Gastroesophageal sphincter (tissue), 4 donors: ENCODE measurements at regions not wholly inside any gene's neighbourhood (a gene's known extent, or its start where the extent isn't known, plus 50 kb on each side); places are given as distances from the start of the nearest gene placed in this dataset.

Experiments
- ATAC-seq: fragments of 150-250 bp; one replicate; pipeline ENCODE4 v1.9.1; 2016; ENCODE audit warnings: mild to moderate bottlenecking, moderate library complexity
- H3K27ac ChIP-seq, 4 donors: fragments of 200-600 bp; sonication (generic) in 3 of 4; 1 replicate in 3 of 4; 2 replicates in 1 of 4; pipeline ENCODE4 v1.5.1; 2016 to 2019
- H3K27me3 ChIP-seq: fragments of 200-600 bp; sonication (generic); one replicate; pipeline ENCODE4 v1.5.1; 2019
- H3K36me3 ChIP-seq, 2 donors: fragments of 200-600 bp; sonication (generic); one replicate each; pipeline ENCODE4 v1.5.1; 2019; ENCODE audit warnings: control low read depth in 1 of 2
- H3K4me1 ChIP-seq, 3 donors: fragments of 200-600 bp; sonication (generic); 1 replicate in 2 of 3; 2 replicates in 1 of 3; pipeline ENCODE4 v1.5.1; 2016 to 2019; ENCODE audit warnings: control low read depth in 2 of 3
- H3K4me3 ChIP-seq, 2 donors: fragments of 200-600 bp; sonication (generic); one replicate each; pipeline ENCODE4 v1.5.1; 2019; ENCODE audit warnings: mild to moderate bottlenecking in 1 of 2, moderate library complexity in 1 of 2
- H3K9me3 ChIP-seq, 3 donors: fragments of 200-600 bp; sonication (generic); one replicate each; pipeline ENCODE4 v1.5.1; 2017 to 2019; ENCODE audit warnings: control low read depth in 2 of 3
- EP300 ChIP-seq: sonication (generic); formaldehyde crosslinking; IDR thresholded peaks from one replicate; pipeline ENCODE4 v1.6.1; 2017; ENCODE audit warnings: antibody characterized with exemption, mild to moderate bottlenecking
- POLR2A ChIP-seq, 2 donors: fragments of 450-650 bp; IDR thresholded peaks; one replicate each; pipeline ENCODE4 v1.6.1; 2017; ENCODE audit warnings: antibody characterized with exemption in 2 of 2, mild to moderate bottlenecking in 2 of 2, moderate library complexity in 1 of 2
- POLR2AphosphoS5 ChIP-seq: sonication (generic); formaldehyde crosslinking; IDR thresholded peaks from one replicate; pipeline ENCODE4 v1.6.1; 2017; ENCODE audit warnings: antibody characterized with exemption
- WGBS, 2 donors: methylation state at CpG; one replicate each; pipeline ENCODE4 v1.1.5; 2018; ENCODE audit warnings: low coverage in 1 of 2; 5-methylcytosine and 5-hydroxymethylcytosine counted together
- TF ChIP-seq, protein P1 (sequence below), 4 experiments: fragments of 200-600 bp in 2 of 4; fragments of 450-650 bp in 2 of 4; sonication (generic) in 1 of 4; IDR thresholded peaks; one replicate each; pipeline ENCODE4 v1.5.1; 2017 to 2019; ENCODE audit warnings: antibody characterized with exemption in 4 of 4, mild to moderate bottlenecking in 2 of 4, moderate library complexity in 2 of 4

DNA sequence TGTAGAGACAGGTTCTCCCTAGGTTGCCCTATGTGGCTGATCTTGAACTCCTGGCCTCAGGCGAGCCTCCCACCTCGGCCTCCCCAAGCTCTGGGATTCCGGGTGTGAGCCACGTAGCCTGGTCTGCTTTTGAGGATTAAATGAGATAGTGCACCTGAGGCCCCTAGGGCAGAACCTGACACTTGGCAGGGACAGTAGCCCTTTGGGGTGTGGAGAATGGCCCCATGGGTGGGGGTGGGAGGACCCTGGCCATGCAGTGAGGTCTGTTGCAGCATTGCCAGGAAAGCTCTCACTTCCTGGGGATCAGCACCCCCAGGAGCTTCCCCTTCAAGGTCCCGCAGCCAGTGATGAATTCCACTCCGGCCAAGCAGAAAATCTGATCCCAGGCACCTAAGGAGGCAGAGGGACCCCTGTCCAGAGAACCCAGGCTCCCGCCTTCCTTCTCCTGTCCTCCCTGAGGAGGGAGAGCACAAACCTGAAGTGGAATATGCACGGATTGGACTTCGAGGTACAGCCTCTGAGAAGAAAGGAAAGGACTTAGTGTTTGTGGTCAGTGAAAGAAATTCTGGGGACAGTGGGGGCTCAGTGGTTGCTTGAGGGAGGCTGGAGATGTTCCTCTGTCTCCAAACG is 73.9 kb upstream of the UNC5A start:
- ATAC-seq: no peak

DNA sequence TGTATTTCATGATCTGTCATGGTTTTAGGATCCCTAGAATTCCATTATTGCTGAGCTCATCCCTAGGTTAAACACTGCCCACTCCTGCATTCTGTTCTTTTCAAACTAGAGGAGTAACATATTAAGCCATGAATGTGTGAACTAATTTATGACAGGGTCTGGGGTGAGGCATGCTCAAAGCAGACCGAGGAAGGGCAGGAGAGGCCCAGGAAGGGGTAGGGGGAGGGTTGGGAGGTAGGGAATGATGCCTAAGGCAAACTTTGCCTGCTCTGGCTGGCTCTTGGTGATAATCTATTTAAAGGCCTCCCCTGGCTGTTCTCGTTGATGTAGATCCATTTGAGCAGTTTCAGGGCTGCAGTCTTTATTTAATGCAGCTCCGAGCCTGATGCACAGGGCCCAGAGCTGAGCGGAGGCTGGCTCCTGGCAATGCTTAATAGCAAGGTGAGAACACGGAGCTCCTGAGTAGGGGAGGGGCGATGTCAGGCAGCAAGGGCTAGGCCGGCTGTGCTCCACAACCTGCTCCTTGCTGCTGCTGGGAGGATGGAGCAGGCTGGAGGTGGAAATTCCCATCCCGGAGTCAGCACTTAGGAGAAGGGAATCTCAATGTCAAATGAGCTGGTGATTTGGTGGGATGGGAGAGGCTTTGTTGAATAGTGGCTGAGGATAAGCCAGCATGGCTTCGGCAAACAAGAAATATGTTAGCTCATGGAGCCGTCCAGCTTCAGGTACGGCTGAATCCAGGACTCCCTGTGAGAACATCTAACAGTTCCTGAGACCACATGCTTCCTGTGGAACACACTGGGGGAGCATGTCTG is 73.2 kb upstream of the UNC5A start:
- Histone ChIP-seq H3K4me1 (no peaks in the 10 kb centered on the region), H3K9me3 (no peaks in the 10 kb centered on the region), H3K36me3 (no peaks in the 10 kb centered on the region), H3K27me3 (peaks cover 98% of the 10 kb centered on the region), H3K4me3 (no peak overlapping the region), H3K27ac (no peak overlapping the region)
- WGBS, 2 donors: 51 to 68% methylated on average over 5 of the region's 11 CpGs
- no peak for ATAC-seq
- TF ChIP-seq EP300 (no peak), POLR2AphosphoS5 (no peak), POLR2A (IDR thresholded peaks at IDR 0.05) (no peak)
- TF ChIP-seq, protein P1, sequence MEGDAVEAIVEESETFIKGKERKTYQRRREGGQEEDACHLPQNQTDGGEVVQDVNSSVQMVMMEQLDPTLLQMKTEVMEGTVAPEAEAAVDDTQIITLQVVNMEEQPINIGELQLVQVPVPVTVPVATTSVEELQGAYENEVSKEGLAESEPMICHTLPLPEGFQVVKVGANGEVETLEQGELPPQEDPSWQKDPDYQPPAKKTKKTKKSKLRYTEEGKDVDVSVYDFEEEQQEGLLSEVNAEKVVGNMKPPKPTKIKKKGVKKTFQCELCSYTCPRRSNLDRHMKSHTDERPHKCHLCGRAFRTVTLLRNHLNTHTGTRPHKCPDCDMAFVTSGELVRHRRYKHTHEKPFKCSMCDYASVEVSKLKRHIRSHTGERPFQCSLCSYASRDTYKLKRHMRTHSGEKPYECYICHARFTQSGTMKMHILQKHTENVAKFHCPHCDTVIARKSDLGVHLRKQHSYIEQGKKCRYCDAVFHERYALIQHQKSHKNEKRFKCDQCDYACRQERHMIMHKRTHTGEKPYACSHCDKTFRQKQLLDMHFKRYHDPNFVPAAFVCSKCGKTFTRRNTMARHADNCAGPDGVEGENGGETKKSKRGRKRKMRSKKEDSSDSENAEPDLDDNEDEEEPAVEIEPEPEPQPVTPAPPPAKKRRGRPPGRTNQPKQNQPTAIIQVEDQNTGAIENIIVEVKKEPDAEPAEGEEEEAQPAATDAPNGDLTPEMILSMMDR (IDR thresholded peaks at IDR 0.05): no peak

More for the DNA sequence above, 73.9 kb upstream of the UNC5A start:
- Histone ChIP-seq H3K27me3 (peaks cover 98% of the 10 kb centered on the region), H3K9me3 (no peaks in the 10 kb centered on the region), H3K4me1 (no peaks in the 10 kb centered on the region), H3K27ac (no peak overlapping the region), H3K36me3 (no peaks in the 10 kb centered on the region), H3K4me3 (no peak overlapping the region)
- TF ChIP-seq EP300: no peak
- TF ChIP-seq POLR2A (IDR thresholded peaks at IDR 0.05): no peak
- TF ChIP-seq, protein P1 (IDR thresholded peaks at IDR 0.05): no peak
- TF ChIP-seq POLR2AphosphoS5: no peak
- WGBS, 2 donors: 39 to 51% methylated on average over 3 to 4 of the region's 10 CpGs

DNA sequence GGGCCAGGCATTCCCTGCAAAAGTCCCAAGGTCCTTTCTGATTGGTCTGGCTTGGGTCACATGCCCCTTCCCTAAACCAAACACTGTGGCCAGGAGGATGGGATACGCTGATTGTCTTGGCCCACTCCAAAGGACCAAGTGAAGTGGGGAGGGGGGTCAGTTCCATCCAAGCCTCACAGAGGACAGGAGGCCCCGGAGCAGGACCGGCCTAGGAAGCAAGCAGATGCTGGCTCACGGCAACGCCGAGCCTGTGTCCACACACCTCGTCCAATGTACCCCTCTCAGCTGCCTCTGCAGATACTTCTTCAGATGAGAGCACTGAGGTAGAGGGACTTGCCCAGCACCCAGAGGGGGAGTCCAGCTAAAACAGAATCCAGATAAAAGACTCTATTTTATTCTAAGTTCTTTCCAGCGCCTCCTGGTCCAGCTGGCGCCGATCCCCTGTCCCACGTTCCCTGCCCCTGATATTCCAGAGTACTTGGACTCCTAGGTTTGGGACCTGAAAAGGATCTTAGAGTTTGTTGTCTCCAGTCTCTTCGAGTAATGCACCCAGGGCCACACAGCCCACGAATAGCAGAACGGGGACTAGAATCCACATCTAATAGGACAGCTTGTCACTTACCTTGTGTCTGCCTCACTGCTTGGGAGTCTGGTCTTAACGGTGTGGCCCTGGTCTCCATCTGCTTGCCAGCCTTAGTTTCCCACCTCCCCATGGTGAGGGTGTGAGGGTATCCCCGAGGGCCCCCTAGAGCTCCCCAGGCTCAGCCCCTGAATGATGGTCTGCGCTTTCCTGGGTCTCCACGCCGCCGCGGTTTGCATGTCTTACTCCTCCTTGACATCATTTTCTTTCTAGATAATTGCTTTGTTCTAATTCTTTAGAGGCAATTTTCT is 72.4 kb upstream of the UNC5A start:
- H3K4me3 ChIP-seq: no peak overlapping the region
- H3K4me1 ChIP-seq: peaks cover 0 to 1% (median 0%) of the 10 kb centered on the region in 3 donors
- H3K36me3 ChIP-seq: no peaks in the 10 kb centered on the region
- TF ChIP-seq POLR2A (IDR thresholded peaks at IDR 0.05) (no peak), EP300 (no peak)
- H3K27ac ChIP-seq: no peak overlapping the region
- H3K27me3 ChIP-seq: peaks cover 98% of the 10 kb centered on the region
- no peak for ATAC-seq
- H3K9me3 ChIP-seq: no peaks in the 10 kb centered on the region
- WGBS, 2 donors: 66 to 92% methylated on average over 5 to 13 of the region's 21 CpGs

DNA sequence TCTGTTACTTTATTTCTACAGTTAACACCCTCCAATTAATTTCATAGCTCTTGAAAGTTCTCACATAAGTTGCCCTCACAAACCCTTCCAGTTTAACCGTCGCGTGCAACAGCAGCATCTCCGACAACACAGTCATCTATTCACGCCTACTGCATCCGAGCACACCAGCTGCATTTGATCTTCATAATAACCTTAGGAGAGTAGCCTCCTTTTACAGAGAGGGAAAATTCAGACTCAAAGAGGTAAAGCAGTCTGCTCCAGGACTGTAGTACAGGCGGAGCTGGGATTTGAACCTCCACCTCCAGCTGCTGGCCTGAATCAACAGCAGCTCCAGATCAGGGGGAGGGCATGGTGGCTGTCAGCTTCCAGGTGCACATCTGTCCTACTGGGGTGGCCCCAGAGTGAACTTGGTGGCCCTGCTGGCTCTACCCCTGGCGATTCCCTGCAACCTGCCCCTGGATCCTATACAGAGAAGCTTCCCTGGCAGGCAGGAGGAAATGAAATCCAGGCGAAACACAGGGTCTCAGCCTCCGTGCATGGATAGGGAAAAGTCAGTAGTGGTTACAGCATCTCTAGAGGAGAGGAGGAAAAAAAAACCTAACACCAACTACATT is 71.6 kb upstream of the UNC5A start:
- Histone ChIP-seq H3K4me3 (no peak overlapping the region), H3K27ac (no peak overlapping the region), H3K9me3 (no peaks in the 10 kb centered on the region), H3K36me3 (no peaks in the 10 kb centered on the region), H3K4me1 (peaks cover 0 to 9% (median 4%) of the 10 kb centered on the region in 3 donors), H3K27me3 (peaks cover 98% of the 10 kb centered on the region)
- no peak for ATAC-seq
- 45% methylated on average over 9 of the region's 10 CpGs; no CpG with 5 or more reads in 1 of the 2 donors for WGBS, 2 donors
- TF ChIP-seq, protein P1 (IDR thresholded peaks at IDR 0.05): no peak
- TF ChIP-seq POLR2AphosphoS5: no peak
- TF ChIP-seq EP300: no peak
- TF ChIP-seq POLR2A (IDR thresholded peaks at IDR 0.05): no peak
